ENCODE measurements at regions not wholly inside any gene's neighbourhood (a gene's known extent, or its start where the extent isn't known, plus 50 kb on each side); places are given as distances from the start of the nearest gene placed in this dataset.

DNA sequence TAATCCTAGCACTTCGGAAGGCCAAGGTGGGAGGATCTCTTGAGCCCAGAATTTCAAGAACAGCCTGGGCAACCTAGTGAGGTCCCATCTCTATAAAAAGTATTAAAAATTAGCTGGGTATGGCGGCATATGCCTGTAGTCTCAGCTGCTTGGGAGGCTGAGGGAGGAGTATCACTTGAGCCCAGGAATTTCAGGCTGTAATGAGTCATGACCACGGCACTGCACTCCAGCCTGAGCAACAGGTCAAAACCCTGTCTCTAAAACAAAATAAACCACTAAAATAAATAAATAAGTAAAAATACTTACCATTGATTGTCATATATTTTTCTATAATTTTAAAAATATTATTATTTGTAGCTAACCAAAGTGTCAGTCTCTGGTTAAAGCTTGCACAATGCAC, 315.6 kb upstream of the SMIM31 start:
- no CpG with 5 or more reads among the region's 3 CpGs for WGBS (ENCODE audit: insufficient coverage)
- H3K4me1 ChIP-seq (ENCODE audit: control insufficient read depth in 1 of 2, insufficient read depth in 2 of 2, low read length in 2 of 2) = no peaks in the 10 kb centered on the region
- H3K79me2 ChIP-seq (ENCODE audit: insufficient read depth, low read length) = no peaks in the 10 kb centered on the region
- no peak overlapping the region for H3K27ac Mint-ChIP-seq
- intact Hi-C loops (cut with micrococcal nuclease) = no loop called here
- no peak overlapping the region for H3K9ac ChIP-seq (ENCODE audit: insufficient read depth, low read length, poor library complexity, severe bottlenecking)
- no peaks in the 10 kb centered on the region for H3K36me3 ChIP-seq (replicated peaks in 1 of 2; ENCODE audit: control insufficient read depth in 1 of 2, insufficient read depth in 2 of 2, low read length in 2 of 2)
- H3K27ac ChIP-seq (ENCODE audit: low read depth in 1 of 2, low read length in 2 of 2) = no peak overlapping the region
- H3K4me3 Mint-ChIP-seq = no peak overlapping the region
- peaks cover 0 to 2% (median 0%) of the 10 kb centered on the region in 3 donors for H3K27me3 Mint-ChIP-seq (ENCODE audit: low read depth in 3 of 3)
- no peak overlapping the region for H2AFZ ChIP-seq (ENCODE audit: insufficient read depth, low read depth, low read length, poor library complexity, severe bottlenecking)
- TF ChIP-seq, protein P1, sequence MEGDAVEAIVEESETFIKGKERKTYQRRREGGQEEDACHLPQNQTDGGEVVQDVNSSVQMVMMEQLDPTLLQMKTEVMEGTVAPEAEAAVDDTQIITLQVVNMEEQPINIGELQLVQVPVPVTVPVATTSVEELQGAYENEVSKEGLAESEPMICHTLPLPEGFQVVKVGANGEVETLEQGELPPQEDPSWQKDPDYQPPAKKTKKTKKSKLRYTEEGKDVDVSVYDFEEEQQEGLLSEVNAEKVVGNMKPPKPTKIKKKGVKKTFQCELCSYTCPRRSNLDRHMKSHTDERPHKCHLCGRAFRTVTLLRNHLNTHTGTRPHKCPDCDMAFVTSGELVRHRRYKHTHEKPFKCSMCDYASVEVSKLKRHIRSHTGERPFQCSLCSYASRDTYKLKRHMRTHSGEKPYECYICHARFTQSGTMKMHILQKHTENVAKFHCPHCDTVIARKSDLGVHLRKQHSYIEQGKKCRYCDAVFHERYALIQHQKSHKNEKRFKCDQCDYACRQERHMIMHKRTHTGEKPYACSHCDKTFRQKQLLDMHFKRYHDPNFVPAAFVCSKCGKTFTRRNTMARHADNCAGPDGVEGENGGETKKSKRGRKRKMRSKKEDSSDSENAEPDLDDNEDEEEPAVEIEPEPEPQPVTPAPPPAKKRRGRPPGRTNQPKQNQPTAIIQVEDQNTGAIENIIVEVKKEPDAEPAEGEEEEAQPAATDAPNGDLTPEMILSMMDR (IDR thresholded peaks at IDR 0.05) = no peak
- H3K4me3 ChIP-seq (replicated peaks in 1 of 3; ENCODE audit: low read depth in 2 of 3, low read length in 3 of 3) = no peak overlapping the region
- no peaks in the 10 kb centered on the region for H3K36me3 Mint-ChIP-seq
- H3K4me1 Mint-ChIP-seq = no peaks in the 10 kb centered on the region
- H3K27me3 ChIP-seq (ENCODE audit: control insufficient read depth in 2 of 2, insufficient read depth in 2 of 2, low read length in 2 of 2) = no peaks in the 10 kb centered on the region
- no peak overlapping the region for H3K4me2 ChIP-seq (replicated peaks; ENCODE audit: extremely low read depth, low read length, poor library complexity, severe bottlenecking)
- H3K9me3 Mint-ChIP-seq = peaks cover 0 to 4% (median 0%) of the 10 kb centered on the region in 7 donors
- DNase-seq = no peak
- H4K20me1 ChIP-seq (ENCODE audit: insufficient read depth, low read length) = no peaks in the 10 kb centered on the region
- H3K9me3 ChIP-seq (replicated peaks in 1 of 2; ENCODE audit: control insufficient read depth in 1 of 2, insufficient read depth in 1 of 2, low read length in 2 of 2) = no peaks in the 10 kb centered on the region

DNA sequence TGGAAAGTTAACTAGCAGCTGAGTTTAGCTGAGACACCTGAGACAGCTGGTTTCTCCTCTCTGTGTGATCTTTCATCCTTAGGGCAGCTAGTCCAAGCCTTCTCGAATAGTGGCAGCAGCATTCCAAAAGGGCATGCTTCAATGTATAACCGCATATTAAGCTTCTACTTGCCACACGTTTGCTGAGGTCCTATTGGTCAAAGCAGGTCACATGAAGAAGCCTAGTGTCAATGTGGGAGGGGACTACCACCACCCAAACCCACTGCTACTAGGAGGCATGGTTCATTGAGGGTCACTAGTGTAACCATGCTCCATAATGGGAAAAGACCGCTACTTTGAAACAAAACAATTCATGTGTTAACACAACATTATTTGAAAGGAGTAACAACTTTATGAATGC, 314.9 kb upstream of the SMIM31 start:
- no peak overlapping the region for H2AFZ ChIP-seq (ENCODE audit: insufficient read depth, low read depth, low read length, poor library complexity, severe bottlenecking)
- no peak overlapping the region for H3K9ac ChIP-seq (ENCODE audit: insufficient read depth, low read length, poor library complexity, severe bottlenecking)
- Mint-ChIP-seq H3K27ac (no peak overlapping the region), H3K4me3 (no peak overlapping the region), H3K27me3 (ENCODE audit: low read depth in 3 of 3) (peaks cover 0 to 2% (median 0%) of the 10 kb centered on the region in 3 donors), H3K9me3 (peaks cover 0 to 4% (median 0%) of the 10 kb centered on the region in 7 donors), H3K36me3 (no peaks in the 10 kb centered on the region), H3K4me1 (no peaks in the 10 kb centered on the region)
- no peaks in the 10 kb centered on the region for H3K36me3 ChIP-seq (replicated peaks in 1 of 2; ENCODE audit: control insufficient read depth in 1 of 2, insufficient read depth in 2 of 2, low read length in 2 of 2)
- WGBS (ENCODE audit: insufficient coverage) = no CpG with 5 or more reads among the region's 4 CpGs
- no peaks in the 10 kb centered on the region for H3K27me3 ChIP-seq (ENCODE audit: control insufficient read depth in 2 of 2, insufficient read depth in 2 of 2, low read length in 2 of 2)
- H4K20me1 ChIP-seq (ENCODE audit: insufficient read depth, low read length) = no peaks in the 10 kb centered on the region
- no peaks in the 10 kb centered on the region for H3K9me3 ChIP-seq (replicated peaks in 1 of 2; ENCODE audit: control insufficient read depth in 1 of 2, insufficient read depth in 1 of 2, low read length in 2 of 2)
- no peak overlapping the region for H3K4me3 ChIP-seq (replicated peaks in 1 of 3; ENCODE audit: low read depth in 2 of 3, low read length in 3 of 3)
- TF ChIP-seq, protein P1 (IDR thresholded peaks at IDR 0.05) = no peak
- no peak overlapping the region for H3K27ac ChIP-seq (ENCODE audit: low read depth in 1 of 2, low read length in 2 of 2)
- DNase-seq = no peak
- no peak overlapping the region for H3K4me2 ChIP-seq (replicated peaks; ENCODE audit: extremely low read depth, low read length, poor library complexity, severe bottlenecking)
- intact Hi-C loops (cut with micrococcal nuclease) = no loop called here
- no peaks in the 10 kb centered on the region for H3K4me1 ChIP-seq (ENCODE audit: control insufficient read depth in 1 of 2, insufficient read depth in 2 of 2, low read length in 2 of 2)
- no peaks in the 10 kb centered on the region for H3K79me2 ChIP-seq (ENCODE audit: insufficient read depth, low read length)

Measured in CD14-positive monocyte (primary cell).